K562 (cell line): ENCODE measurements at regions not wholly inside any gene's neighbourhood (a gene's known extent, or its start where the extent isn't known, plus 50 kb on each side); places are given as distances from the start of the nearest gene placed in this dataset.

Experiments
- ATAC-seq: fragments of 200-7000 bp; cut with Tn5 transposase; 3 replicates; pipeline ENCODE4 v1.9.1; 2020; ENCODE audit warnings: moderate library complexity
- BruUV-seq: library from RNA; stranded (reverse); fragments of 400-500 nt; replicated peaks from 2 replicates; lab custom pipeline; 2021; lab: Mats Ljungman, UMichigan
- CTCF ChIA-PET: fragments of 300-600 bp; formaldehyde crosslinking; extraction: SDS; loops from one replicate; lab custom pipeline; 2021; ENCODE audit warnings: low intra/inter-chr PET ratio; lab: Yijun Ruan, JAX
- POLR2A ChIA-PET: fragments of 300-600, 350-650 bp; sonication (Branson Sonifier 250); formaldehyde crosslinking; extraction: SDS; loops from one replicate; lab custom pipeline; 2021; ENCODE audit warnings: antibody characterized with exemption, inconsistent platforms; lab: Yijun Ruan, JAX
- DNase-seq, 4 experiments: peaks; one replicate each; pipeline versions ENCODE4 v3.0.0 to v3.0.0-alpha.2; 2011 to 2018; ENCODE audit warnings: low spot score in 3 of 4, mixed read lengths in 3 of 4; ENCODE audit errors: extremely low read depth in 1 of 4
- FAIRE-seq: peaks from 2 replicates; lab custom pipeline; 2011; peaks lifted over from hg19 to GRCh38; lab: Jason Lieb, UNC
- H2AFZ ChIP-seq: 2 replicates; pipeline ENCODE4 v1.6.0; 2011; ENCODE audit warnings: low read depth, low read length, control low read depth, inconsistent platforms
- H3K27ac ChIP-seq: fragments of 200-600 bp; 3 replicates; pipeline ENCODE4 v1.8.0; 2011; ENCODE audit warnings: low read depth, mild to moderate bottlenecking, control low read depth, inconsistent platforms, low read length, moderate library complexity, mixed read lengths; ENCODE audit errors: extremely low read depth
- H3K27me3 ChIP-seq, 2 experiments: fragments of 300-600 bp in 1 of 2; 2 replicates in 1 of 2; 3 replicates in 1 of 2; pipeline versions ENCODE4 v1.6.0 to v1.8.0; 2011; ENCODE audit warnings: inconsistent platforms in 2 of 2, low read length in 2 of 2, mild to moderate bottlenecking in 1 of 2, mixed read lengths in 1 of 2, moderate library complexity in 1 of 2; ENCODE audit not compliant: control insufficient read depth in 2 of 2, insufficient read depth in 2 of 2
- H3K36me3 ChIP-seq: fragments of 300-600 bp; 3 replicates; pipeline ENCODE4 v1.8.0; 2011; ENCODE audit warnings: mild to moderate bottlenecking, low read length, inconsistent platforms; ENCODE audit not compliant: control insufficient read depth, insufficient read depth
- H3K4me1 ChIP-seq, 2 experiments: fragments of 200-600 bp in 1 of 2; replicated peaks in 1 of 2; 2 replicates in 1 of 2; 3 replicates in 1 of 2; pipeline versions ENCODE4 v1.5.1 to v1.8.0; 2011; ENCODE audit warnings: inconsistent platforms in 2 of 2, low read length in 2 of 2, mild to moderate bottlenecking in 1 of 2, mixed read lengths in 1 of 2, moderate library complexity in 1 of 2; ENCODE audit not compliant: control insufficient read depth in 2 of 2, insufficient read depth in 2 of 2
- H3K4me2 ChIP-seq: 2 replicates; pipeline ENCODE4 v1.6.1; 2011; ENCODE audit warnings: low read length, control low read depth, inconsistent platforms, mixed read lengths; ENCODE audit not compliant: insufficient read depth
- H3K4me3 ChIP-seq: fragments of 200-600 bp; sonication (generic), shearing (Covaris generic); 2 replicates; pipeline ENCODE4 v1.5.1; 2016; ENCODE audit warnings: control low read depth, inconsistent platforms
- H3K79me2 ChIP-seq: fragments of 200-600 bp; 3 replicates; pipeline ENCODE4 v1.8.0; 2011; ENCODE audit warnings: low read length, inconsistent platforms; ENCODE audit not compliant: control insufficient read depth, insufficient read depth
- H3K9ac ChIP-seq, 2 experiments: 2 replicates each; pipeline versions ENCODE4 v1.6.0 to v1.6.1; 2011; ENCODE audit warnings: low read depth in 2 of 2, low read length in 2 of 2, control low read depth in 1 of 2, inconsistent platforms in 1 of 2, mild to moderate bottlenecking in 1 of 2, mixed read lengths in 1 of 2; ENCODE audit not compliant: insufficient read depth in 1 of 2
- H3K9me1 ChIP-seq: one replicate; pipeline ENCODE4 v1.6.0; 2011; ENCODE audit warnings: inconsistent platforms, mild to moderate bottlenecking, low read length, moderate library complexity; ENCODE audit not compliant: control insufficient read depth, insufficient read depth
- H3K9me3 ChIP-seq: replicated peaks from 2 replicates; pipeline ENCODE4 v1.5.1; 2011; ENCODE audit warnings: low read depth, low read length, inconsistent platforms; ENCODE audit not compliant: control insufficient read depth, insufficient read depth
- H4K20me1 ChIP-seq: replicated peaks from 2 replicates; pipeline ENCODE4 v1.6.1; 2011; ENCODE audit warnings: low read length, inconsistent platforms, mixed read lengths; ENCODE audit not compliant: control insufficient read depth, insufficient read depth
- CCNT2 ChIP-seq: IDR thresholded peaks from 2 replicates; pipeline ENCODE4 v1.6.1; 2011; ENCODE audit warnings: borderline replicate concordance, low read depth, mild to moderate bottlenecking, moderate library complexity, mixed read lengths, low read length; ENCODE audit not compliant: insufficient read length; ENCODE audit errors: extremely low read depth
- NEUROD1 ChIP-seq: fragments of 150-350 bp; IDR thresholded peaks from 2 replicates; pipeline ENCODE4 v1.6.1; 2014; ENCODE audit warnings: borderline replicate concordance, low read length, low read depth; ENCODE audit not compliant: partially characterized antibody
- SRSF3 ChIP-seq: fragments of 200-400 bp; formaldehyde crosslinking; IDR thresholded peaks from 2 replicates; pipeline ENCODE4 v1.6.1; 2016; ENCODE audit warnings: mild to moderate bottlenecking, low read length, moderate library complexity; ENCODE audit not compliant: insufficient read depth
- ZNF282 ChIP-seq: sonication (generic); formaldehyde crosslinking; IDR thresholded peaks from 2 replicates; pipeline ENCODE4 v1.8.1; 2023; ENCODE audit warnings: missing genetic modification reagents
- WGBS: fragments of 100-300 bp; shearing (Covaris generic); methylation state at CpG from one replicate; pipeline ENCODE4 v1.1.6; 2016; ENCODE audit warnings: low coverage, mixed read lengths; ENCODE audit not compliant: insufficient coverage; ENCODE audit errors: missing lambda C conversion rate; 5-methylcytosine and 5-hydroxymethylcytosine counted together
- in situ Hi-C: fragments of 300-500 bp; cut with MboI; formaldehyde crosslinking; loops from 4 replicates; pipeline ENCODE4 v1.15.0; 2018; ENCODE audit warnings: inconsistent platforms, mixed read lengths
- intact Hi-C: fragments of 100-400 bp; cut with micrococcal nuclease; formaldehyde crosslinking; loops from 2 replicates; pipeline ENCODE4 v1.14.2; 2022
- TF ChIP-seq, protein P1 (sequence below): sonication (generic); formaldehyde crosslinking; IDR thresholded peaks from 2 replicates; pipeline ENCODE4 v1.8.0; 2022; ENCODE audit warnings: missing genetic modification reagents, mild to moderate bottlenecking, moderate library complexity, borderline replicate concordance
- TF ChIP-seq, protein P2 (sequence below): fragments of 450-650 bp; IDR thresholded peaks from 2 replicates; pipeline ENCODE4 v1.6.1; 2017; ENCODE audit warnings: mild to moderate bottlenecking, moderate library complexity
- TF ChIP-seq, protein P3 (sequence below): fragments of 250-450 bp; sonication (Bioruptor Pico); IDR thresholded peaks from 2 replicates; pipeline ENCODE4 v1.4.0; 2020; ENCODE audit warnings: borderline replicate concordance

DNA sequence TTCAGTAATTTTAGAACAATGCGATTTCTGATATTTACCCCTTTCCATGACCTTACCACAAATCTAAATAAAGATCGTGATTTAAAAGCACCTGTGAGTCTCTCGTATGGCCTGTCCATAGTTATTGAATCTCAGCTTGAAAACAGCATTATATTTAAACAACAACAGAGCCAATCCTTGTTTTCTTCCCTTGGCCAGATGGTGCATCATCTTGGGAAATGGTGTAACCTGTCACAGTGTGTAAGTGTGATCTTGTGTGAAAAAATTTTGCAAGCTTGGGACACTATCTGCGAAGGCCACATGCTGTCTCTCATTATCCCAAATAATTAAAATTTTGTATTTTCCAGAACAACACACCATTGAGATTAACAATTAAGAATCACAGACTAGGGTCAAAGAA lies 262.7 kb upstream of the SPHKAP start:
- in situ Hi-C loops = no loop called here
- H3K9ac ChIP-seq = no peak overlapping the region
- no peak overlapping the region for H3K4me2 ChIP-seq
- no peaks in the 10 kb centered on the region for H3K9me1 ChIP-seq
- H3K79me2 ChIP-seq = no peaks in the 10 kb centered on the region
- no peak for DNase-seq
- H4K20me1 ChIP-seq = no peaks in the 10 kb centered on the region
- whole genome bisulfite sequencing = 3% methylated on average over 4 of the region's 4 CpGs
- no peaks in the 10 kb centered on the region for H3K36me3 ChIP-seq
- no TSS peak for BruUV-seq
- H2AFZ ChIP-seq = no peak overlapping the region
- CTCF ChIA-PET = no interaction called here
- no peak for FAIRE-seq
- no peaks in the 10 kb centered on the region for H3K9me3 ChIP-seq
- TF ChIP-seq, protein P1, sequence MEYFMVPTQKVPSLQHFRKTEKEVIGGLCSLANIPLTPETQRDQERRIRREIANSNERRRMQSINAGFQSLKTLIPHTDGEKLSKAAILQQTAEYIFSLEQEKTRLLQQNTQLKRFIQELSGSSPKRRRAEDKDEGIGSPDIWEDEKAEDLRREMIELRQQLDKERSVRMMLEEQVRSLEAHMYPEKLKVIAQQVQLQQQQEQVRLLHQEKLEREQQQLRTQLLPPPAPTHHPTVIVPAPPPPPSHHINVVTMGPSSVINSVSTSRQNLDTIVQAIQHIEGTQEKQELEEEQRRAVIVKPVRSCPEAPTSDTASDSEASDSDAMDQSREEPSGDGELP = no peak
- TF ChIP-seq ZNF282 (CRISPR knock-in tag) (no peak), NEUROD1 (no peak), CCNT2 (no peak), SRSF3 (no peak)
- TF ChIP-seq, protein P2, sequence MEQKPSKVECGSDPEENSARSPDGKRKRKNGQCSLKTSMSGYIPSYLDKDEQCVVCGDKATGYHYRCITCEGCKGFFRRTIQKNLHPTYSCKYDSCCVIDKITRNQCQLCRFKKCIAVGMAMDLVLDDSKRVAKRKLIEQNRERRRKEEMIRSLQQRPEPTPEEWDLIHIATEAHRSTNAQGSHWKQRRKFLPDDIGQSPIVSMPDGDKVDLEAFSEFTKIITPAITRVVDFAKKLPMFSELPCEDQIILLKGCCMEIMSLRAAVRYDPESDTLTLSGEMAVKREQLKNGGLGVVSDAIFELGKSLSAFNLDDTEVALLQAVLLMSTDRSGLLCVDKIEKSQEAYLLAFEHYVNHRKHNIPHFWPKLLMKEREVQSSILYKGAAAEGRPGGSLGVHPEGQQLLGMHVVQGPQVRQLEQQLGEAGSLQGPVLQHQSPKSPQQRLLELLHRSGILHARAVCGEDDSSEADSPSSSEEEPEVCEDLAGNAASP = no peak
- TF ChIP-seq, protein P3, sequence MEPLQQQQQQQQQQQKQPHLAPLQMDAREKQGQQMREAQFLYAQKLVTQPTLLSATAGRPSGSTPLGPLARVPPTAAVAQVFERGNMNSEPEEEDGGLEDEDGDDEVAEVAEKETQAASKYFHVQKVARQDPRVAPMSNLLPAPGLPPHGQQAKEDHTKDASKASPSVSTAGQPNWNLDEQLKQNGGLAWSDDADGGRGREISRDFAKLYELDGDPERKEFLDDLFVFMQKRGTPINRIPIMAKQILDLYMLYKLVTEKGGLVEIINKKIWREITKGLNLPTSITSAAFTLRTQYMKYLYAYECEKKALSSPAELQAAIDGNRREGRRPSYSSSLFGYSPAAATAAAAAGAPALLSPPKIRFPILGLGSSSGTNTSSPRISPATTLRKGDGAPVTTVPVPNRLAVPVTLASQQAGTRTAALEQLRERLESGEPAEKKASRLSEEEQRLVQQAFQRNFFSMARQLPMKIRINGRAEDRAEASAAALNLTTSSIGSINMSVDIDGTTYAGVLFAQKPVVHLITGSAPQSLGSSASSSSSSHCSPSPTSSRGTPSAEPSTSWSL (CRISPR knock-in tag) = no peak
- TF ChIP-seq, all 486 proteins: peak for 0
- POLR2A ChIA-PET = no interaction called here
- Histone ChIP-seq H3K27me3 (no peaks in the 10 kb centered on the region), H3K27ac (no peak overlapping the region), H3K4me3 (no peak overlapping the region), H3K4me1 (no peaks in the 10 kb centered on the region)
- ATAC-seq = no peak
- intact Hi-C loops = no loop called here
